ENCODE measurements at regions not wholly inside any gene's neighbourhood (a gene's known extent, or its start where the extent isn't known, plus 50 kb on each side); places are given as distances from the start of the nearest gene placed in this dataset.

DNA sequence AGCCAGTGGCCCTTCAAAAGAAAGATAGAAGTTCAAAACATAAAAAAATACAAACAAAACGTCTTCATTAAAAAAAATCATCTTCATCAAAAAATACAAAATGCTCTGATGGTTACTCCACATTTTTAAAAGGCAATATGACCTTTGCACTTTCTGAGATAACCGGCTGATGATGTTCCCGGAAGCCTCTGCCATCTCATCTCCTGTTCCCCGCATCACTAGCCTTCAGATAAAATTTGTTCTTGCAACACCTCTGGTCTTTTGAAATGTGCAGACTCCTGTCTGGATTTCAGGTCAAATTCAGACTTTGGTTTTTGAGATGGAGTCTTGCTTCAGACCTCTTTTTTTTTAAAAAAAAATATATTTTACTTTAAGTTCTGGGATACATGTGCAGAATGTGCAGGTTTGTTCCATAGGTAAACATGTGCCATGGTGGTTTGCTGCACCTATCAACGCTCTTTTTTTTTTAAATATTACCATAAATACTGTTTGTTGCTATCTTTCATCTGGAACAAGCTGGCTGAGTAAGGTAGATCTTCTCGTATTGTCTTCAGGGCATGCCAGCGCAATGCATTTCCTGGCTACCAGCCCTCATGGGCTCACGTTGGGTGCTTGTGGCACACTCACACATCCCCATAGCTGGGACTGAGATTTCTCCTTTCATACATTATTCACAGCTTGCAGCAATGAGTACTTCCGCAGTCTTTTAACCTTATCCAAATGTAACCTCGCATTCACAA, 418.9 kb upstream of the ARGLU1 start:
- H3K4me3 Mint-ChIP-seq = no peak overlapping the region
- no peaks in the 10 kb centered on the region for H3K4me1 Mint-ChIP-seq (ENCODE audit: low read depth)
- H3K27me3 Mint-ChIP-seq = no peaks in the 10 kb centered on the region
- no peaks in the 10 kb centered on the region for H3K36me3 Mint-ChIP-seq (ENCODE audit: low read depth)
- H3K27ac Mint-ChIP-seq = no peak overlapping the region
- peaks cover 8% of the 10 kb centered on the region for H3K9me3 Mint-ChIP-seq

DNA sequence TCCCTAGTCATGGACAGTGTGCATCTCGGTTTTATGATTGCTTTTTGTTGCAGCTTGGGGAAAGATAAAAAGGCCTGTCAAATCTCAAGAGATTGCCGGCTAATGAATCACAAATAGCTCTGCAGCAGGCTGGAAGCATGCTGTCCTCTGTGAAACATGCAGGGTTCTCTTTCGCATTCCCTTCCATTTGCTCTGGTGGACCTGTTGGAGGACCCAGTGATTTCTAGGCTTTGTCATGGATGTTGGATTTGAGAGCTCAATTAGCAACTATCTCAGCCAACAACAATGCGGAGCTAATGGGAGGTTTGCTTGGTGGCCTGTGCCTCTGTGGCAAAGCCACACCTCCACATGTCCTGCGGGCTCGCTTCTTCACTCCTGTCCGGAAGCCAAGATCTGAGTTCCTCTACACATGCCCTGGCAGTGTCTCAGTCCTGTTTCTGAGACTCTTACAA, 418.1 kb upstream of the ARGLU1 start:
- Mint-ChIP-seq H3K4me3 (no peak overlapping the region), H3K27me3 (no peaks in the 10 kb centered on the region), H3K4me1 (ENCODE audit: low read depth) (no peaks in the 10 kb centered on the region), H3K27ac (no peak overlapping the region), H3K9me3 (peaks cover 12% of the 10 kb centered on the region), H3K36me3 (ENCODE audit: low read depth) (no peaks in the 10 kb centered on the region)

DNA sequence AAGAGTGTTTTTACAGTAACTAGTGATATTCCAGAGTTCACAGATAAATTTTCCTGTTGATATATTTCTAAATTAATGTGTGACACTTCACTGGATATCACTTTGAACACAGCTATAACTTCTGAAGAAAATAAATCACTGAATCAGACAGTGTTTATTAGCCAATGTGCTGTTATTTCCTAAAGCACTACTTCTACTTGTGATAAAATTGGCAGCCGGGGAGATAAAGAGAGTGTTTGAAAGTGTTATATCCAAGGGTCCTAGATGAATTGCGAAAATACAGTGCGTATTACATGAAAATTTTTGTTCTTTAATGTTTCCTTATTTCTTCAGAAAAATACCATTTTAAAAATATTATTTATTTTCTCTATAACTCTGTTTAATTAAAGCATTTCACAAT, 417.5 kb upstream of the ARGLU1 start:
- no peak overlapping the region for H3K4me3 Mint-ChIP-seq
- H3K4me1 Mint-ChIP-seq (ENCODE audit: low read depth) = no peaks in the 10 kb centered on the region
- peaks cover 12% of the 10 kb centered on the region for H3K9me3 Mint-ChIP-seq
- no peak overlapping the region for H3K27ac Mint-ChIP-seq
- no peaks in the 10 kb centered on the region for H3K27me3 Mint-ChIP-seq
- no peaks in the 10 kb centered on the region for H3K36me3 Mint-ChIP-seq (ENCODE audit: low read depth)

DNA sequence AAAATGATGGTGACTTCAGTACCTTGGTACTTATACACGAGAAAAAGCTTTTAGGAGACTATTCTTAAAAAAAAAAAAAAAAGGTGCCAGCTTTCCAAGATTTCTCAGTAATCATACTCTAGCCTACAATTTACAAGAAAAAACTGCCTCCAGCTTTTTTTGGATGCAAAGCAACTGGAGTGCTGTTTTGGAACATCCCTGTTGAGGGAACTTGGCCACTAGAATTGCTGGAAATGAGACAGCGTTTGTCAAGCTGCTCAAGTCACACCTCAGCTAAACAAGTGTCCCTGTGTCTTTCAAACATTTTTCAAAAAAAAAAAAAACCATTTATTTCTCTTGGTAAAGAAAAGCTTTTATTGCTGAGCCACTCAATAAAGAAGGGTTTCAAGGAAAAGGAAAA, 413.1 kb upstream of the ARGLU1 start:
- Mint-ChIP-seq H3K27me3 (no peaks in the 10 kb centered on the region), H3K27ac (no peak overlapping the region), H3K4me3 (no peak overlapping the region), H3K36me3 (ENCODE audit: low read depth) (no peaks in the 10 kb centered on the region), H3K4me1 (ENCODE audit: low read depth) (no peaks in the 10 kb centered on the region), H3K9me3 (peaks cover 8% of the 10 kb centered on the region)

DNA sequence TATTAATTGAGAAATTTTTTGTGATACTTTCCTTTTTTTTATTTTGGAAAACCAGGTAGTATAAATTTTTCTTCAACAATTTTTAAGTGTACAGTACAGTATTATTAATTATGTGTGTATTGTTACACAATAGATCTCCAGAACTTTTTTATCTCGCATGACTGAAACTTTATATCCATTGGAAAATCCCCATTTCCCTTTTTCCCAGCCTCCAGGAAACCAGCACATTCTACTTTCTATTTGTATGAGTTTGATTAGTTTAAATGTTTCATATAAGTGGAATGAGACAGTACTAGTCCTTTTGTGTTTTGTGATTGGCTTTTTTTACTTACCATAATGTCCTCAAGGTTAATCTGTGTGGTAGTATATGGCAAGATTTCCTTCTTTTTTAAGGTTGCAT, 399.5 kb upstream of the ARGLU1 start:
- peaks cover 3% of the 10 kb centered on the region for H3K9me3 Mint-ChIP-seq
- H3K4me1 Mint-ChIP-seq (ENCODE audit: low read depth) = no peaks in the 10 kb centered on the region
- H3K36me3 Mint-ChIP-seq (ENCODE audit: low read depth) = no peaks in the 10 kb centered on the region
- H3K27me3 Mint-ChIP-seq = no peaks in the 10 kb centered on the region
- H3K27ac Mint-ChIP-seq = no peak overlapping the region
- no peak overlapping the region for H3K4me3 Mint-ChIP-seq

DNA sequence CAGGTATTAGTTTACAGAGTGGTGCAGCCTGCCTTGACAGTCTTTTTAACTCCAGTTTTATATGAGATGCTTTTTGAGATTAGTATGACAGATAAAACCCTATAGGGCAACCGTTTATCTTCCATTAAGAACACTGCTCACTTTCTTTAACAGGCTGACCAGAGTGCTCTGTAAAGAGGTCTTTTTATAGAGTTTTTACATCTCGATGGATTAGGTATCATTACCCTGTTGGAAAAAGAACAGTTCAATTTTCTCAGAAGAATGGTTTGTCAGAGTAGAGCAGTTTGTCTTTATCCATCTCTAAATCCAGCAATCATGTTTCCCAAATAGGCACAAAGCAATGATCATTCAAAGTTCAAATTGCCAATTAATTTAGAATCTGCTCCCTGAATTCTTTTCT, 395.2 kb upstream of the ARGLU1 start:
- H3K4me1 Mint-ChIP-seq (ENCODE audit: low read depth) = no peaks in the 10 kb centered on the region
- H3K36me3 Mint-ChIP-seq (ENCODE audit: low read depth) = no peaks in the 10 kb centered on the region
- H3K27ac Mint-ChIP-seq = no peak overlapping the region
- H3K27me3 Mint-ChIP-seq = no peaks in the 10 kb centered on the region
- H3K4me3 Mint-ChIP-seq = no peak overlapping the region
- H3K9me3 Mint-ChIP-seq = peaks cover under 1% of the 10 kb centered on the region

DNA sequence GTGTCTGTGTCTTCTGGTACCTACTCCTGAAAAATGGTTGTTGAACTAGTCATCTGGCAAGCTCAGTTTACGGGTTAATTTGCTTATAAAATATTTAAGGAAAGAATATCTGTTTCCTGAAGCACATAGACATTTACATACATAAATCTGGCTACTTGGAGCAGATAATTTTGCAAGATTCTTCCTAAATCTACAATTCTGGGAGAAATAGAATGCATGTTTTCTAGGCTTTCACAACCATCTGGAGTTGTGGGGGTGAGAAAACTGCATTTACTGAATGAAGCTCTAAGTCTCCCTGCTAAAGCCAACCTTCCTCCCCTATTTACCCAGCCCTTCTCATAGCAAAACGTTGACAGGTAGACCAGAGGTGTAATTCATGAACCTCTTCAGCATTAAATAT, 393.7 kb upstream of the ARGLU1 start:
- Mint-ChIP-seq H3K4me3 (no peak overlapping the region), H3K9me3 (no peaks in the 10 kb centered on the region), H3K4me1 (ENCODE audit: low read depth) (no peaks in the 10 kb centered on the region), H3K36me3 (ENCODE audit: low read depth) (no peaks in the 10 kb centered on the region), H3K27me3 (no peaks in the 10 kb centered on the region), H3K27ac (no peak overlapping the region)

DNA sequence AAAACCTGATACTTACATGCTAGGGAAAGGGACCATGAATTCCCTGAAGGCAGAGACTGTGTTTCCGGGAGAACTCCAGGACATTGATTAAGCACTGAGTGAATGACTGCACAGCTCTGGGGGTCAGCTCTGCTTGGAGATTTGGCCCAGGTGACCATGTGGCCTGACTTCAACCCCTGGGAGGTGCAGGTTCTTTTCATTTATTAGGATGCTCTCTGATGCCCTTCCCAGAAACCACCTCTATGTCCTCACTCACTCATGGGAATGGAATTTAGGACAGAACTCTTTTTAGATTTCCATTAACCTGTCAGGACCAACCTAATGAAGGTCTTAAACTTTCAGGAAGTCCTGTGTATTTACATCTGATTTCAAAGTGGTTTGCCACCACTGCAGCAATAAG, 393.3 kb upstream of the ARGLU1 start:
- Mint-ChIP-seq H3K36me3 (ENCODE audit: low read depth) (no peaks in the 10 kb centered on the region), H3K4me1 (ENCODE audit: low read depth) (no peaks in the 10 kb centered on the region), H3K9me3 (no peaks in the 10 kb centered on the region), H3K27ac (no peak overlapping the region), H3K4me3 (no peak overlapping the region), H3K27me3 (no peaks in the 10 kb centered on the region)

DNA sequence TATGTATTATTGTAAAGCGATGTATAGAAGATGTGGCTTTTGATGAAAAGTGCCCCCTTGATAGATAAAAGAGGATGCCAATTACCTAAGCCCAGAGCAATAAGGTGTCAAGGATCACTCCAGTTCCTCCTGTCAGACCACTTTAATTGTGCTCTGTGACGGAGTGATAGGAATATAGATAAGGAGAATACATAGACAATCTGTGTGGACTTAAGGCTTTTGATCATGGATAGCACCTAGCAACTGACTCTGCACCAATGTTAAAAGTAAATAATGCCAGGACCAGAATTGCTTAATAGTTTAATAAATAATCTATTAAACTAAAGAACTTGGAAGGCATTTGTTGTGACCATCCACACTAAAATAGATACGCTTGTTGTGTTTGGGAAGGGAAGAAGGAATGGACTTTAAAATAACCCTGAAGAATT, 390.7 kb upstream of the ARGLU1 start:
- no peak overlapping the region for H3K27ac Mint-ChIP-seq
- no peaks in the 10 kb centered on the region for H3K27me3 Mint-ChIP-seq
- no peaks in the 10 kb centered on the region for H3K36me3 Mint-ChIP-seq (ENCODE audit: low read depth)
- no peaks in the 10 kb centered on the region for H3K4me1 Mint-ChIP-seq (ENCODE audit: low read depth)
- peaks cover 4% of the 10 kb centered on the region for H3K9me3 Mint-ChIP-seq
- H3K4me3 Mint-ChIP-seq = no peak overlapping the region

DNA sequence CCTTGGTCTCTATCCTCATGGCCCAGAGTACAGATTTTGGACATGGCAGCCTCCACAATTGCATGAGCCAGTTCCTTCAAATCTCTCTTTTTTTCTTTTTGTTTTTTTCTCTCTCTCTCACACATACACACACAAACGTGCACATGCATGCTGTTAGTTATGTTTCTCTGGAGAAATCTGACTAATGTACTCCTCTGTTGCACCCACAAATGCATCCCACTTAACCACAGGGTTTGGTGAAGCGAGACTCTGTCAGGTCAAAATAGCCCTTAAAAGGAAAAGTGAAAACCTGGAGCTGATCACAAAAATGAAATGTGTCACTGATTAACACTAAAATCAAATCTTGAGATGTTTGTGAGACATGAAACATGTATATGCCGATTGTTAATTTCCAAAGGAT, 374.6 kb upstream of the ARGLU1 start:
- no peaks in the 10 kb centered on the region for H3K36me3 Mint-ChIP-seq (ENCODE audit: low read depth)
- H3K9me3 Mint-ChIP-seq = no peaks in the 10 kb centered on the region
- no peak overlapping the region for H3K4me3 Mint-ChIP-seq
- H3K27ac Mint-ChIP-seq = no peak overlapping the region
- H3K27me3 Mint-ChIP-seq = no peaks in the 10 kb centered on the region
- H3K4me1 Mint-ChIP-seq (ENCODE audit: low read depth) = no peaks in the 10 kb centered on the region

DNA sequence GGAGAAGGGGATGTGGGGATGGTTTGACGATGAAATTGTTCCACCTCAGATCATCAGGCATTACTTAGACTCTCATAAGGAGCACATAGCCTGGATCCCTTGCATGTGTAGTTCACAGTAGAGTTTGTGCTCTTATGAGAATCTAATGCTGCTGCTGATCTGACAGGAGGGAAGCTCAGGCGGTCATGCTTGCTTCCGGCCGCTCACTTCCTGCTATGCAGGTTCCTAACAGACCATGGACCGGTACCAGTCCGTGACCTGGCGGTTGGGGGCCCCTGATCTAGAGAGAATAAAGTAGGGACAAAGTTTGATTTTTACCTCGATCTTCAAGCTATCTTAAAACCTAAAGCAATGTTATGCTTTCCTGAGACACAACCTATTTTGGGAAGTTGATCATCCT, 373.8 kb upstream of the ARGLU1 start:
- Mint-ChIP-seq H3K9me3 (no peaks in the 10 kb centered on the region), H3K27me3 (no peaks in the 10 kb centered on the region), H3K4me1 (ENCODE audit: low read depth) (no peaks in the 10 kb centered on the region), H3K36me3 (ENCODE audit: low read depth) (no peaks in the 10 kb centered on the region), H3K27ac (no peak overlapping the region), H3K4me3 (no peak overlapping the region)

DNA sequence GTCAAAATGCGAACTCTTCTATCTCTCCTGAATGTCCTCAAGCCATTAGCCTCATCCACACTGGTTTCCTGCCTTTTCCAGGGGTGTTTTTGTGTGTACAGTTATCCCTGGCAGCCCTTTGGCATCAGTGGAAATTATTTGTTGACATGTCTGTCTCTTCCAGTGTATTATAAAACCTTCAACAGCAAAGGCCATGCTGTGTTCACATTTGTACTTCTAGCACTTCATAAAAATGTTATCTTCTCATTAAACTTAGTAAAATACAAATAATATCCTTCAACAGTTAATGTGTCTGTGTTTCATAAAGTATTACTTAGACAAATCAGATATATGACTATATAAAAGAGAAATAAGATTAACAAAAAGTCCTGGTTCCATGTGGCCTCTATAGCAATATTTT, 359.5 kb upstream of the ARGLU1 start:
- Mint-ChIP-seq H3K27me3 (peaks cover 4% of the 10 kb centered on the region), H3K27ac (no peak overlapping the region), H3K4me1 (ENCODE audit: low read depth) (no peaks in the 10 kb centered on the region), H3K4me3 (no peak overlapping the region), H3K36me3 (ENCODE audit: low read depth) (no peaks in the 10 kb centered on the region), H3K9me3 (no peaks in the 10 kb centered on the region)

DNA sequence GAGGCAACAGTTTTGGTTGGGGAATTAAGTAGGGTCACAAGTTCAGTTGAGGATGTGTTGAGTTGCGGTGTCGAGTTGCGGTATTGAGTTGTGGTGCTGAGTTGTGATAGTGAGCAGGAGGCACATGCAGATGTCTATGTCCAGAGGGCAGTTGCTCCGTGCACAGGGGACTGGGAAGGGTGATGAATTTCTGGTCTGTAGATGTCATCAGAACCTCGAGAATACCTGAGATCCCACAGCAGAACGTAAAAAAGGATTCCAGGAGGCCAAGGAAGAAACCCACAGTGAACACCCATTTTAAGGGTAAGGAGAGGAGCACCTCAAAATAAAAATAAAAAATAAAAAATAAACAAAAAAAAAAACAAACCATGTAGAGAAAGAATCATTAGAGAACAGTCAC, 354.4 kb upstream of the ARGLU1 start:
- Mint-ChIP-seq H3K4me1 (ENCODE audit: low read depth) (peaks cover 15% of the 10 kb centered on the region), H3K36me3 (ENCODE audit: low read depth) (no peaks in the 10 kb centered on the region), H3K9me3 (no peaks in the 10 kb centered on the region), H3K27ac (no peak overlapping the region), H3K27me3 (peaks cover 29% of the 10 kb centered on the region), H3K4me3 (no peak overlapping the region)

DNA sequence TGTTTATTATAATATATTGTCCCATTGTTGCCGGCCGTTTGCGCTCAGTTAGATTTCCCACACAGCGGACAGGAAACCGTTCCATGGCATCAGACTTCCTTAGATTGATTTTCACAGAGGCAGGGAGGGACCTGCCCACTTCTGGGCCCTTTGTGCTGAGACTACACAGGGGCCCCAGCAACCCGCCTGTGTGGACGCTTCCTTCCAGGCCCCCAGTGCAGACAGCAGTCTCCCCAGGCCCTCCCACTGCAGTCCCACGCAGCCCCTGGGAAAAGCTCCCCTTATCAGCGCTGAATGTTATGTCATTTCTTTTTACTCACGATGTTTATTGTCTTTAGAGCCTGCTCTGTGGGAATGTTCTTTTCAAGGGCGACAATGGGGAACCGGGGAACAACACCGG, 351.7 kb upstream of the ARGLU1 start:
- H3K27me3 Mint-ChIP-seq = peaks cover 43% of the 10 kb centered on the region
- no peak overlapping the region for H3K27ac Mint-ChIP-seq
- no peaks in the 10 kb centered on the region for H3K36me3 Mint-ChIP-seq (ENCODE audit: low read depth)
- no peaks in the 10 kb centered on the region for H3K9me3 Mint-ChIP-seq
- peaks cover 15% of the 10 kb centered on the region for H3K4me1 Mint-ChIP-seq (ENCODE audit: low read depth)
- no peak overlapping the region for H3K4me3 Mint-ChIP-seq

DNA sequence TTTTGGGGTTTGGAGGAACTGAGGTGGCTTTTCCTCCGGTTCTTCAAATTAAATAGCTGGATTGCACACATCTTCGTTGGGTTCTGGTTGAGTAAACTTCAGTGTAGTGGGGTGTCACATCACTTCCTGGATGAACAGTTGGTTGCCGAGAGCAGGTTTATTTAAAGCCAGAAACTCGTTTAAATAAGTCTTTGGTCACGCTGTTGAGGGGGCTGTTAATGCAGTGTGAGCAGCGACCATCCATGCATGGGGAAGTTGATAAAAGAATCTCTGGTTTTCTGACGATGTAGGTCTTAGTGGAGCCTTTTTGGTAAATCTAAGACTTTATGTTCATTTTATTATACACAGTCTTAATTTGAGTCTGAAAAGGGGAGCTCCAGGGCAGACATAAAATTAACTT, 351.2 kb upstream of the ARGLU1 start:
- H3K27me3 Mint-ChIP-seq = peaks cover 47% of the 10 kb centered on the region
- no peak overlapping the region for H3K27ac Mint-ChIP-seq
- peaks cover 15% of the 10 kb centered on the region for H3K4me1 Mint-ChIP-seq (ENCODE audit: low read depth)
- no peaks in the 10 kb centered on the region for H3K9me3 Mint-ChIP-seq
- no peaks in the 10 kb centered on the region for H3K36me3 Mint-ChIP-seq (ENCODE audit: low read depth)
- H3K4me3 Mint-ChIP-seq = no peak overlapping the region

DNA sequence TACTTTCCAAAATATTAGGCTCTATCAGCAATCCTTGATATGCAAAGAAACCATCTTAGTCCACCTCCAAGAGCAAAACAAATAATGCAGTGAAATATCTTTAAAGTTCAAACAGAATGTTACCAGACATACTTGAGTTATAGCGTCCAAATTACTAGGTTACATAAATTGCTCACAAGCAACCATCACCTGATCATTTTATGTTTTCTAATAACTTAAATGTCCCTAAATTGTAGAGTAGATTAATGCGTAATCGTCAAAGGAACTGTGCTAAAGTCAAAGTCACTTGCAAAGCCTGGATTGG, 350.6 kb upstream of the ARGLU1 start:
- Mint-ChIP-seq H3K9me3 (no peaks in the 10 kb centered on the region), H3K4me3 (no peak overlapping the region), H3K27me3 (peaks cover 47% of the 10 kb centered on the region), H3K36me3 (ENCODE audit: low read depth) (no peaks in the 10 kb centered on the region), H3K4me1 (ENCODE audit: low read depth) (peaks cover 15% of the 10 kb centered on the region), H3K27ac (no peak overlapping the region)

Data from stimulated activated naive CD8-positive, alpha-beta T cell treated with anti-CD3 and anti-CD28 coated beads, Interleukin-15, Interleukin-2, amounts not matched to agents 100 ng/mL and 50 ng/mL, for 24 hours (primary cell).